SK-N-SH (cell line): ENCODE measurements at regions not wholly inside any gene's neighbourhood (a gene's known extent, or its start where the extent isn't known, plus 50 kb on each side); places are given as distances from the start of the nearest gene placed in this dataset.

Experiments used
- CHD2 ChIP-seq: fragments of 150-350 bp; IDR thresholded peaks from 2 replicates; pipeline ENCODE4 v1.6.1; 2018; ENCODE audit warnings: low read length; ENCODE audit not compliant: partially characterized antibody
- ELF1 ChIP-seq: IDR thresholded peaks from 2 replicates; pipeline ENCODE4 v1.4.0; 2012
- EP300 ChIP-seq, 2 experiments: IDR thresholded peaks; 2 replicates each; pipeline versions ENCODE4 v1.4.0 to v1.6.1; 2012; ENCODE audit warnings: borderline replicate concordance in 1 of 2, low read depth in 1 of 2, low read length in 1 of 2
- FOSL2 ChIP-seq: IDR thresholded peaks from 2 replicates; pipeline ENCODE4 v1.4.0; 2012; ENCODE audit warnings: low read depth, mild to moderate bottlenecking, moderate library complexity, borderline replicate concordance
- FOXJ3 ChIP-seq: sonication (generic); formaldehyde crosslinking; IDR thresholded peaks from 2 replicates; pipeline ENCODE4 v1.5.1; 2020; ENCODE audit warnings: mild to moderate bottlenecking, missing genetic modification reagents
- FOXM1 ChIP-seq: IDR thresholded peaks from 2 replicates; pipeline ENCODE4 v1.4.0; 2012; ENCODE audit warnings: low read depth, mild to moderate bottlenecking
- GABPA ChIP-seq: IDR thresholded peaks from 2 replicates; pipeline ENCODE4 v1.4.0; 2012; ENCODE audit warnings: low read depth, mild to moderate bottlenecking
- GATA2 ChIP-seq: sonication (generic); formaldehyde crosslinking; IDR thresholded peaks from 2 replicates; pipeline ENCODE4 v1.5.0; 2020; ENCODE audit warnings: mild to moderate bottlenecking, missing genetic modification reagents
- MXI1 ChIP-seq: IDR thresholded peaks from 2 replicates; pipeline ENCODE4 v1.6.1; 2012; ENCODE audit warnings: mild to moderate bottlenecking, low read depth, low read length, improper control_type of control experiment
- NRF1 ChIP-seq: IDR thresholded peaks from 2 replicates; pipeline ENCODE4 v1.6.1; 2012; ENCODE audit warnings: low read depth, mild to moderate bottlenecking, low read length
- RAD21 ChIP-seq: IDR thresholded peaks from 2 replicates; pipeline ENCODE4 v1.6.1; 2012; ENCODE audit warnings: mild to moderate bottlenecking, low read length
- RCOR1 ChIP-seq: fragments of 150-350 bp; IDR thresholded peaks from 2 replicates; pipeline ENCODE4 v1.6.1; 2017; ENCODE audit warnings: antibody characterized with exemption, low read length
- SIN3A ChIP-seq: IDR thresholded peaks from 2 replicates; pipeline ENCODE4 v1.6.1; 2012; ENCODE audit warnings: low read depth, mild to moderate bottlenecking, low read length, moderate library complexity, borderline replicate concordance
- TAF1 ChIP-seq: IDR thresholded peaks from 2 replicates; pipeline ENCODE4 v1.6.1; 2012; ENCODE audit warnings: low read depth, mild to moderate bottlenecking, low read length, moderate library complexity, borderline replicate concordance
- TCF12 ChIP-seq: IDR thresholded peaks from 2 replicates; pipeline ENCODE4 v1.4.0; 2012
- TEAD4 ChIP-seq: IDR thresholded peaks from 2 replicates; pipeline ENCODE4 v1.4.0; 2012; ENCODE audit warnings: mild to moderate bottlenecking, borderline replicate concordance; ENCODE audit not compliant: insufficient read depth
- YY1 ChIP-seq: IDR thresholded peaks from 2 replicates; pipeline ENCODE4 v1.4.0; 2012; ENCODE audit warnings: low read depth, mild to moderate bottlenecking
- TF ChIP-seq, protein P1 (sequence below): fragments of 150-350 bp; IDR thresholded peaks from 2 replicates; pipeline ENCODE4 v1.6.1; 2017; ENCODE audit warnings: antibody characterized with exemption, low read length, low read depth, borderline replicate concordance
- TF ChIP-seq, protein P2 (sequence below): IDR thresholded peaks from 2 replicates; pipeline ENCODE4 v1.4.0; 2012; ENCODE audit warnings: low read depth
- TF ChIP-seq, protein P3 (sequence below): IDR thresholded peaks from 2 replicates; pipeline ENCODE4; 2012
- TF ChIP-seq, protein P4 (sequence below): fragments of 200-600 bp; sonication (generic); IDR thresholded peaks from 2 replicates; pipeline ENCODE4 v1.6.1; 2017; ENCODE audit warnings: antibody characterized with exemption, mild to moderate bottlenecking, moderate library complexity

DNA sequence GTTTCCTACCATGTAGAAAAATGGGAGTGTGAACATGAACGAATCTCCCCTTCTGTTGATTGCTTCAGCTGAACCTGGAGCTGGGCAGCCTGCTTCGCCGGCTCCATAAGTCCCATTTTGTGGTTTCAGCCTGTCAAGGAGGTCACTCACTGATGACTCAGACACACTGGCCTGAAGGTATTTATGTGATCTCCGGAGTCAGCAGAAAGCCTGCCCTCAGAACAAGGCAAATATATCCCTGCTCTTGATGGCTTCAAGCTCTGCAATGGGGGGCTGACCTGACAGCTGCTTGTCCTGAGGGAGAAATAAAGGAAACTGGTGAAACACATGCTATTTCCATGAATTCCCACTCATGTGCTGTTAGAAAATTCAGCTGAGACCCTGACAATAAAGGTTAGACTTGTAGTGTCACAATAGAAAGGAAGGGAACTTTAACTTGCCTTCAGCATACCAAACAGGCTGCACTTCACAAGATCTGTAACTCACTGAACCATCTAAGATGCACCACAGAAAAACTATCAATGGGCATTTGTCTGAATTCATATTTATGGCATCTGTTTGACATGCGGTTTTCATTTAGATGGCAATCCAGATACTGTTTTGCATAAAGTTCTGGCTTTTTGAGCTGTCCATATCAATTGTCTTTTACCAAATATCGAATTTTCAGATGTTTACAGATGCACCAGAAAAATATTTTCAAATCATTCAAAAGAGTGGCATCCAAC is 282.0 kb upstream of the VEPH1 start (continued):
- TF ChIP-seq SIN3A (0 out of 2 replicates have a peak, but pooled peaks have one; percentile 62), GABPA (no peak), EP300 (IDR thresholded peaks at IDR 0.05; ENCODE audit: borderline replicate concordance in 1 of 2, low read depth in 1 of 2, low read length in 1 of 2) (peak; percentile 82 to 93), TCF12 (peak; percentile 96), TAF1 (peak; percentile 34; the same call in 1 of the 2 replicates), TEAD4 (peak; percentile 79; the same call in 1 of the 2 replicates), FOSL2 (peak; percentile 96), RCOR1 (peak; percentile 60; the same call in 1 of the 2 replicates), MXI1 (peak; percentile 46; the same call in 1 of the 2 replicates), ELF1 (no peak; the same call in 1 of the 2 replicates), FOXJ3 (CRISPR knock-in tag) (0 out of 2 replicates have a peak, but pooled peaks have one; percentile 66), NRF1 (no peak), GATA2 (CRISPR knock-in tag) (peak; percentile 84), CHD2 (peak; percentile 10), RAD21 (peak; percentile 15), FOXM1 (peak; percentile 39), YY1 (no peak; the same call in 1 of the 2 replicates)
- TF ChIP-seq, protein P1, sequence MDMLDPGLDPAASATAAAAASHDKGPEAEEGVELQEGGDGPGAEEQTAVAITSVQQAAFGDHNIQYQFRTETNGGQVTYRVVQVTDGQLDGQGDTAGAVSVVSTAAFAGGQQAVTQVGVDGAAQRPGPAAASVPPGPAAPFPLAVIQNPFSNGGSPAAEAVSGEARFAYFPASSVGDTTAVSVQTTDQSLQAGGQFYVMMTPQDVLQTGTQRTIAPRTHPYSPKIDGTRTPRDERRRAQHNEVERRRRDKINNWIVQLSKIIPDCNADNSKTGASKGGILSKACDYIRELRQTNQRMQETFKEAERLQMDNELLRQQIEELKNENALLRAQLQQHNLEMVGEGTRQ, result no peak
- TF ChIP-seq, protein P2, sequence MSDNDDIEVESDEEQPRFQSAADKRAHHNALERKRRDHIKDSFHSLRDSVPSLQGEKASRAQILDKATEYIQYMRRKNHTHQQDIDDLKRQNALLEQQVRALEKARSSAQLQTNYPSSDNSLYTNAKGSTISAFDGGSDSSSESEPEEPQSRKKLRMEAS, result peak; percentile 43; the same call in 1 of the 2 replicates
- TF ChIP-seq, protein P3, sequence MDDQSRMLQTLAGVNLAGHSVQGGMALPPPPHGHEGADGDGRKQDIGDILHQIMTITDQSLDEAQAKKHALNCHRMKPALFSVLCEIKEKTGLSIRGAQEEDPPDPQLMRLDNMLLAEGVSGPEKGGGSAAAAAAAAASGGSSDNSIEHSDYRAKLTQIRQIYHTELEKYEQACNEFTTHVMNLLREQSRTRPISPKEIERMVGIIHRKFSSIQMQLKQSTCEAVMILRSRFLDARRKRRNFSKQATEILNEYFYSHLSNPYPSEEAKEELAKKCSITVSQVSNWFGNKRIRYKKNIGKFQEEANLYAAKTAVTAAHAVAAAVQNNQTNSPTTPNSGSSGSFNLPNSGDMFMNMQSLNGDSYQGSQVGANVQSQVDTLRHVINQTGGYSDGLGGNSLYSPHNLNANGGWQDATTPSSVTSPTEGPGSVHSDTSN, result peak; percentile 94
- TF ChIP-seq, protein P4, sequence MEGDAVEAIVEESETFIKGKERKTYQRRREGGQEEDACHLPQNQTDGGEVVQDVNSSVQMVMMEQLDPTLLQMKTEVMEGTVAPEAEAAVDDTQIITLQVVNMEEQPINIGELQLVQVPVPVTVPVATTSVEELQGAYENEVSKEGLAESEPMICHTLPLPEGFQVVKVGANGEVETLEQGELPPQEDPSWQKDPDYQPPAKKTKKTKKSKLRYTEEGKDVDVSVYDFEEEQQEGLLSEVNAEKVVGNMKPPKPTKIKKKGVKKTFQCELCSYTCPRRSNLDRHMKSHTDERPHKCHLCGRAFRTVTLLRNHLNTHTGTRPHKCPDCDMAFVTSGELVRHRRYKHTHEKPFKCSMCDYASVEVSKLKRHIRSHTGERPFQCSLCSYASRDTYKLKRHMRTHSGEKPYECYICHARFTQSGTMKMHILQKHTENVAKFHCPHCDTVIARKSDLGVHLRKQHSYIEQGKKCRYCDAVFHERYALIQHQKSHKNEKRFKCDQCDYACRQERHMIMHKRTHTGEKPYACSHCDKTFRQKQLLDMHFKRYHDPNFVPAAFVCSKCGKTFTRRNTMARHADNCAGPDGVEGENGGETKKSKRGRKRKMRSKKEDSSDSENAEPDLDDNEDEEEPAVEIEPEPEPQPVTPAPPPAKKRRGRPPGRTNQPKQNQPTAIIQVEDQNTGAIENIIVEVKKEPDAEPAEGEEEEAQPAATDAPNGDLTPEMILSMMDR, result no peak
